ENCODE measurements at regions not wholly inside any gene's neighbourhood (a gene's known extent, or its start where the extent isn't known, plus 50 kb on each side); places are given as distances from the start of the nearest gene placed in this dataset.

DNA sequence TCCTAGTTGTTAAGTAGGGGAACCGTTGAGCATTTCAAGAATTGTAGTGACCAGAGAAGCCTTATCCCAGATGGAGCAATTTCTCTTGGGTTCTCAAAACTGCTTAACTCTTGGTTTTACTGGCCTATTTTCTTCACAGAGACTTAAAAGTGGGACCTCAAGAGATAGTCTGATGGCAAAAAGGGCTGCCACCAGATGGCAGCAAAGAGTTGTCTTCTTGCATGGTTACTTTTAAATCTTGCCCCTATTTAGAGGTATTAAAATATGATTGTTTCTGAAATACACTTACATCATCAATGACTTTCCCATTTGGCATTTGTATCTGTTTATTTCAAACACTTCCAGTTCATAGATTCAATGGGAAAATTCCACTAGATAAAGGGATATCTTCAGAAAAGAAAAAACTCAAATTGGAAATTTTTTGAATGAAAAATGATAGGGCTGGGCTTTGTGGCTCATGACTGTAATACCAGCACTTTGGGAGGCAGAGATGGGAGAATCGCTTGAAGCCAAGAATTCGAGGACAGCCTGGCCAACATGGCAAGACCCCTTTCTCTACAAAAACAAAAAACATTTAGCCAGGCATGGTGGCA lies 69.9 kb upstream of the CNTN1 start:
- DNase-seq = no peak

DNA sequence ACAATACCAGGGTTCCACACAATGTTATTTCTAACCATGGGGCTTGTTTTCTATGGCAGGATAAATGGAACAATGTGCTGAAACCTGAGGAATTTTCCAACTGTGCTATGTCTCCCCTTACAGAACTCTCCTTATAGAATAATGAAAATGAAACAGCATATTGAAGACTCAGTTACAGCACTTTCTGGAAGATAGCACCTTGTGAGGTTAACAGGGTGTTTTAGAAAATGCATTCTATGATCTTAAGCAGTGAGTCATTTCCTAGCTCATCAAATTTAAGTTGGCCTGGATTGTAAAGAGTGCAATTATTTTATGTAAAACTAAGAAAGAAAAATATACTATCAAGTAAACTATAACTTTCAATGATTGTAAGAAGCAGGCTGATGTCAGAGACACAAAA lies 60.1 kb upstream of the CNTN1 start:
- DNase-seq = no peak

DNA sequence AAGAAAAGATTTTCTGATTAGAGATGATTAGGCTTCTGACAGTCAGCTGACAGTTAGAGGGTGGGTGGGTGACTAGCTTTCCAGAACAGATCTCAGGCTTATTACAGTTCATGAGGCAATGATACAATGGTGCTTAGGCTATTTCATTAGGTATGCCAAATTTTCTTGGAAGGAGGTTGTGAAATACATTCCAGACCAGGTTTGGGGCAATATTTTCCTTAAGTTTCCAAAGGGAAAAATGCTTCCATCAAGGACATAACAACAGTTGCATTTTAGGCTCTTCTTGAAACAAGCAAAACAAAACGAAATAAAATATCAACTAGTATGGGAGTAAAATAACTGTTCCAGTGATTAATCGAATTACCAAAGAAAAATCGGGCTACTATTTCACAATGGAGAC lies 59.3 kb upstream of the CNTN1 start:
- no peak for DNase-seq

DNA sequence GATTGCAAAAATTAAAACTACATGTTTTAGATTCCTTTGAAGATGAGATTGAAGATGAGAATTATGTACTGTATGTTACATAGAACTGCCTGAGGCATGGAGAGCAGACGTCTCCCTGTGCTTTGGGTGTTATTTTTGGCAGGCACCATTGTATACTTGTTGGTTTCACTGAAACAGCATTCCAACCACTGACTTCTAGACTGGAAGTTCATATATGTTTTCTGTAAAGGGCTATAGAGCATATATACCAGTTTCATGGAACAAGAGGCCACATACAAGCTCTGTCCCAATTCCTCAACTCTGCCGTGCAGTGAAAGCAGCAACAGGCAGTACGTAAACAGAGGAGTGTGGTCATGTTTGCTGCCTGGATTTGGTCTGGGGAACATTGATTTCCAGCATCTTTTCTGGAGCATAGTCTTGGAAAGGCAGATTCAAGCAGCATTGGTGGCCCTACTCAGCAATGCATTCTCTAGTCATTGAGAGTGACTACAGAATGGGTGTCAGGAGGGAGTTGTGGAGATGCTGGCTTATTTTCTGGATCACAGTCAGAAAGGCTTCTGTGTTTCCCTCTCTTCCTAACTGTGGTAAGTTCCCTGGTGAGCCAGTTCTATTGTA lies 57.6 kb upstream of the CNTN1 start:
- DNase-seq = no peak

DNA sequence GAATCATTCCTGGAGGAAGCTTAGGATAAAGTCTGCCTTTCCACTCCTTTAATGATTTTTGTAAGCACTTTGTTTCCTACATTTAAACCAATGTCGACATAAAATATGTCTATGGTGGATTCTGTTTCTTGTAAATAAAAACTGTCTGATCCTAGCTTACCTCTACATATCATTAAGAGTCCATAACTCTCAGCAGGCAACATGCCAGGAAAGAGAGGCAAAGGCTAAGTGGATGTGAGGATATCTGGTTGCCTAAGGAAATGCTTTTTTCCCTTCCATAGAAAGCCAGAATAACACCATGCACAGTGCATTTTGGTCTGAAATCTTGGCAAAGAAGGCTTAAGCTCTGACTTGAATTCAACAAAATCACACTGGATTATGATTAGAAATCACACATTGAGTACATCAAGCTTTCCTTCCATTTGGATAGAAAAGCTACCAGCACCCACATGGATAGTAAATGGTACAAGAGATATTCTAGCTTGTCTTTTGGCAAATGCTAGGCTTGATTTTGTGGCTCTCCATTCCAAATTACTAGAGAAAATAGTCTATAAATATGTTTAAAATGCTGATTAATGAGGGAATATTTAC lies 57.0 kb upstream of the CNTN1 start:
- DNase-seq = no peak

Measured in NCI-H524 treated with DMSO at 0.1 percent for 48 hours (cell line).